ENCODE measurements at regions not wholly inside any gene's neighbourhood (a gene's known extent, or its start where the extent isn't known, plus 50 kb on each side); places are given as distances from the start of the nearest gene placed in this dataset.

GRCh38 chr2:15059870-15060512, 427.5 kb downstream of the LRATD1 start:
- no peaks in the 10 kb centered on the region for H3K36me3 ChIP-seq (ENCODE audit: control insufficient read depth, insufficient read depth, low read length)
- H3K4me1 ChIP-seq (ENCODE audit: control insufficient read depth, extremely low read depth, insufficient read depth, low read length), result no peaks in the 10 kb centered on the region
- TF ChIP-seq EZH2 (IDR thresholded peaks at IDR 0.05; ENCODE audit: low read length, missing control alignments) (no peak), CTCF (conservative IDR thresholded peaks at IDR 0.05 in 1 of 2, IDR thresholded peaks at IDR 0.05 in 1 of 2; ENCODE audit: low read depth in 1 of 2, low read length in 2 of 2) (no peak)
- H4K20me1 ChIP-seq (ENCODE audit: control insufficient read depth, extremely low read depth, insufficient read depth, low read length), result no peaks in the 10 kb centered on the region
- H2AFZ ChIP-seq (ENCODE audit: low read length), result no peak overlapping the region
- H3K9ac ChIP-seq (ENCODE audit: insufficient read depth, low read length), result no peak overlapping the region
- H3K27me3 ChIP-seq (ENCODE audit: control insufficient read depth, insufficient read depth, low read length), result no peaks in the 10 kb centered on the region
- H3K79me2 ChIP-seq (ENCODE audit: control insufficient read depth, insufficient read depth, low read length), result no peaks in the 10 kb centered on the region
- no peaks in the 10 kb centered on the region for H3K9me3 ChIP-seq (ENCODE audit: control insufficient read depth, insufficient read depth, low read depth, low read length)
- H3K27ac ChIP-seq (ENCODE audit: insufficient read depth, low read length), result no peak overlapping the region
- peak in 1 of 2 donors; percentile 40 for DNase-seq (ENCODE audit: low read depth in 2 of 2)
- H3K4me2 ChIP-seq (ENCODE audit: extremely low read depth, insufficient read depth, low read length), result no peak overlapping the region
- no peak overlapping the region for H3K4me3 ChIP-seq (replicated peaks in 1 of 4; ENCODE audit: control extremely low read depth in 1 of 4, insufficient read depth in 1 of 4, low read depth in 3 of 4, low read length in 4 of 4)

- Histone ChIP-seq H3K9ac (ENCODE audit: insufficient read depth, low read length) (no peak overlapping the region), H2AFZ (ENCODE audit: low read length) (no peak overlapping the region), H3K27ac (ENCODE audit: insufficient read depth, low read length) (no peak overlapping the region), H3K36me3 (ENCODE audit: control insufficient read depth, insufficient read depth, low read length) (no peaks in the 10 kb centered on the region), H3K4me1 (ENCODE audit: control insufficient read depth, extremely low read depth, insufficient read depth, low read length) (no peaks in the 10 kb centered on the region), H3K79me2 (ENCODE audit: control insufficient read depth, insufficient read depth, low read length) (no peaks in the 10 kb centered on the region), H3K9me3 (ENCODE audit: control insufficient read depth, insufficient read depth, low read depth, low read length) (no peaks in the 10 kb centered on the region), H3K4me3 (replicated peaks in 1 of 4; ENCODE audit: control extremely low read depth in 1 of 4, insufficient read depth in 1 of 4, low read depth in 3 of 4, low read length in 4 of 4) (no peak overlapping the region), H3K27me3 (ENCODE audit: control insufficient read depth, insufficient read depth, low read length) (no peaks in the 10 kb centered on the region), H3K4me2 (ENCODE audit: extremely low read depth, insufficient read depth, low read length) (no peak overlapping the region), H4K20me1 (ENCODE audit: control insufficient read depth, extremely low read depth, insufficient read depth, low read length) (no peaks in the 10 kb centered on the region)
- TF ChIP-seq EZH2 (IDR thresholded peaks at IDR 0.05; ENCODE audit: low read length, missing control alignments) (no peak), CTCF (conservative IDR thresholded peaks at IDR 0.05 in 1 of 2, IDR thresholded peaks at IDR 0.05 in 1 of 2; ENCODE audit: low read depth in 1 of 2, low read length in 2 of 2) (no peak)
- DNase-seq (ENCODE audit: low read depth in 2 of 2), result no peak
These were observed 428.8 kb downstream of the LRATD1 start for GRCh38 chr2:15061268-15061667.

- Histone ChIP-seq H3K27ac (ENCODE audit: insufficient read depth, low read length) (no peak overlapping the region), H3K9ac (ENCODE audit: insufficient read depth, low read length) (no peak overlapping the region), H3K27me3 (ENCODE audit: control insufficient read depth, insufficient read depth, low read length) (no peaks in the 10 kb centered on the region), H3K36me3 (ENCODE audit: control insufficient read depth, insufficient read depth, low read length) (no peaks in the 10 kb centered on the region), H3K4me3 (replicated peaks in 1 of 4; ENCODE audit: control extremely low read depth in 1 of 4, insufficient read depth in 1 of 4, low read depth in 3 of 4, low read length in 4 of 4) (no peak overlapping the region), H3K9me3 (ENCODE audit: control insufficient read depth, insufficient read depth, low read depth, low read length) (no peaks in the 10 kb centered on the region), H3K4me2 (ENCODE audit: extremely low read depth, insufficient read depth, low read length) (no peak overlapping the region), H3K4me1 (ENCODE audit: control insufficient read depth, extremely low read depth, insufficient read depth, low read length) (no peaks in the 10 kb centered on the region), H4K20me1 (ENCODE audit: control insufficient read depth, extremely low read depth, insufficient read depth, low read length) (no peaks in the 10 kb centered on the region), H3K79me2 (ENCODE audit: control insufficient read depth, insufficient read depth, low read length) (no peaks in the 10 kb centered on the region), H2AFZ (ENCODE audit: low read length) (no peak overlapping the region)
- DNase-seq (ENCODE audit: low read depth in 2 of 2), result no peak
- TF ChIP-seq EZH2 (IDR thresholded peaks at IDR 0.05; ENCODE audit: low read length, missing control alignments) (no peak), CTCF (conservative IDR thresholded peaks at IDR 0.05 in 1 of 2, IDR thresholded peaks at IDR 0.05 in 1 of 2; ENCODE audit: low read depth in 1 of 2, low read length in 2 of 2) (no peak)
These were observed 433.6 kb downstream of the LRATD1 start for GRCh38 chr2:15066138-15066537.
